Endothelial cell of umbilical vein (primary cell): ENCODE measurements at regions not wholly inside any gene's neighbourhood (a gene's known extent, or its start where the extent isn't known, plus 50 kb on each side); places are given as distances from the start of the nearest gene placed in this dataset.

Experiments used
- BruUV-seq: library from RNA; stranded (reverse); fragments of 400-500 nt; replicated peaks from 2 replicates; lab custom pipeline; 2021; lab: Mats Ljungman, UMichigan
- CTCF ChIA-PET: fragments of 300-600, 350-600 bp; sonication (Branson Sonifier 250); formaldehyde crosslinking; loops from one replicate; lab custom pipeline; 2021; ENCODE audit warnings: antibody characterized with exemption, inconsistent platforms; lab: Charles Lee
- POLR2A ChIA-PET: fragments of 300-600, 350-600 bp; sonication (Branson Sonifier 250); formaldehyde crosslinking; loops from one replicate; lab custom pipeline; 2021; ENCODE audit warnings: antibody characterized with exemption, inconsistent platforms; lab: Charles Lee
- DNase-seq: peaks from one replicate; pipeline ENCODE4 v3.0.0-alpha.2; 2011; ENCODE audit warnings: low read depth, low spot score
- FAIRE-seq: peaks from 2 replicates; lab custom pipeline; 2011; peaks lifted over from hg19 to GRCh38; lab: Jason Lieb, UNC
- H2AFZ ChIP-seq: 2 replicates; pipeline ENCODE4 v1.6.0; 2012; ENCODE audit warnings: low read depth, low read length, control low read depth, inconsistent platforms
- H3K27ac ChIP-seq: 2 replicates; pipeline ENCODE4 v1.5.1; 2011; ENCODE audit warnings: low read depth, mild to moderate bottlenecking, control low read depth, low read length, moderate library complexity; ENCODE audit not compliant: insufficient read depth
- H3K27me3 ChIP-seq, 2 experiments: 2 replicates each; pipeline versions ENCODE4 v1.6.0 to v1.6.1; 2011; ENCODE audit warnings: low read length in 2 of 2, mixed read lengths in 1 of 2; ENCODE audit not compliant: control insufficient read depth in 2 of 2, insufficient read depth in 2 of 2
- H3K36me3 ChIP-seq, 2 experiments: 2 replicates in 1 of 2; 3 replicates in 1 of 2; pipeline ENCODE4 v1.5.1; 2011; ENCODE audit warnings: low read length in 2 of 2, mild to moderate bottlenecking in 1 of 2, moderate library complexity in 1 of 2; ENCODE audit not compliant: control insufficient read depth in 2 of 2, insufficient read depth in 2 of 2; ENCODE audit errors: extremely low read depth in 1 of 2
- H3K4me1 ChIP-seq: 3 replicates; pipeline ENCODE4 v1.5.1; 2011; ENCODE audit warnings: mild to moderate bottlenecking, low read length; ENCODE audit not compliant: control insufficient read depth, insufficient read depth; ENCODE audit errors: extremely low read depth
- H3K4me2 ChIP-seq: 2 replicates; pipeline ENCODE4 v1.6.1; 2011; ENCODE audit warnings: low read length, control low read depth, mixed read lengths; ENCODE audit not compliant: insufficient read depth
- H3K4me3 ChIP-seq, 3 experiments: fragments of 200-600 bp in 1 of 3; sonication (generic), shearing (Covaris generic) in 1 of 3; replicated peaks in 1 of 3; 2 replicates each; pipeline ENCODE4 v1.5.1; 2011 to 2016; ENCODE audit warnings: control low read depth in 3 of 3, low read length in 3 of 3, mild to moderate bottlenecking in 2 of 3, inconsistent platforms in 1 of 3, low read depth in 1 of 3, moderate library complexity in 1 of 3; ENCODE audit not compliant: insufficient read depth in 1 of 3
- H3K79me2 ChIP-seq: 2 replicates; pipeline ENCODE4 v1.6.0; 2012; ENCODE audit warnings: low read length, inconsistent platforms; ENCODE audit not compliant: control insufficient read depth, insufficient read depth
- H3K9ac ChIP-seq: replicated peaks from 2 replicates; pipeline ENCODE3; 2011; ENCODE audit warnings: low read length, control low read depth; ENCODE audit not compliant: insufficient read depth; ENCODE audit errors: extremely low read depth
- H3K9me1 ChIP-seq: replicated peaks from 3 replicates; pipeline ENCODE4 v1.6.0; 2011; ENCODE audit warnings: mild to moderate bottlenecking, low read length; ENCODE audit not compliant: control insufficient read depth, insufficient read depth; ENCODE audit errors: extremely low read depth
- H3K9me3 ChIP-seq: replicated peaks from 2 replicates; pipeline ENCODE4 v1.5.1; 2012; ENCODE audit warnings: low read length, inconsistent platforms; ENCODE audit not compliant: control insufficient read depth, insufficient read depth
- H4K20me1 ChIP-seq: replicated peaks from 2 replicates; pipeline ENCODE3; 2011; ENCODE audit warnings: mild to moderate bottlenecking, low read length; ENCODE audit not compliant: control insufficient read depth, insufficient read depth; ENCODE audit errors: extremely low read depth
- EZH2 ChIP-seq: IDR thresholded peaks from 2 replicates; pipeline ENCODE4 v1.6.1; 2012; ENCODE audit warnings: borderline replicate concordance, low read depth, mild to moderate bottlenecking, moderate library complexity, low read length, inconsistent platforms; ENCODE audit not compliant: severe bottlenecking
- FOS ChIP-seq: IDR thresholded peaks from 2 replicates; pipeline ENCODE4 v1.6.1; 2011; ENCODE audit warnings: mild to moderate bottlenecking, low read length, moderate library complexity, borderline replicate concordance; ENCODE audit not compliant: insufficient read depth
- GATA2 ChIP-seq: IDR thresholded peaks from 2 replicates; pipeline ENCODE4 v1.7.0; 2011; ENCODE audit warnings: low read depth, mild to moderate bottlenecking, moderate library complexity, mixed read lengths, low read length; ENCODE audit not compliant: insufficient read length, insufficient read depth
- JUN ChIP-seq: IDR thresholded peaks from 2 replicates; pipeline ENCODE4 v1.6.1; 2011; ENCODE audit warnings: borderline replicate concordance, low read depth; ENCODE audit not compliant: insufficient read length, insufficient read depth
- MAX ChIP-seq: IDR thresholded peaks from 2 replicates; pipeline ENCODE4 v1.6.1; 2011; ENCODE audit not compliant: insufficient read depth, insufficient read length
- MYC ChIP-seq: IDR thresholded peaks from one replicate; pipeline ENCODE4 v1.6.1; 2011; ENCODE audit warnings: mild to moderate bottlenecking, low read depth, low read length
- POLR2A ChIP-seq: IDR thresholded peaks from 2 replicates; pipeline ENCODE4 v1.6.1; 2012; ENCODE audit warnings: low read depth, mild to moderate bottlenecking, control low read depth, low read length
- POLR2AphosphoS5 ChIP-seq: IDR thresholded peaks from 2 replicates; pipeline ENCODE4 v1.6.1; 2012; ENCODE audit warnings: low read depth, mild to moderate bottlenecking, control low read depth, low read length, moderate library complexity; ENCODE audit not compliant: insufficient read depth
- dilution Hi-C: fragments of 300-500 bp; cut with MboI; formaldehyde crosslinking; loops from one replicate; pipeline ENCODE4 v1.15.0; 2019; ENCODE audit warnings: low sequenced_read_pairs; ENCODE audit not compliant: extremely low pct_ligation_motif_present
- intact Hi-C: fragments of 100-400 bp; cut with micrococcal nuclease; formaldehyde crosslinking; loops from one replicate; pipeline ENCODE4 v1.10.0; 2022
- TF ChIP-seq, protein P1 (sequence below), 2 donors: IDR thresholded peaks; 1 replicate in 1 of 2; 2 replicates in 1 of 2; pipeline ENCODE4 v1.5.1; 2011; ENCODE audit warnings: low read length in 2 of 2, mild to moderate bottlenecking in 2 of 2, moderate library complexity in 2 of 2, control low read depth in 1 of 2, inconsistent platforms in 1 of 2, low read depth in 1 of 2; ENCODE audit not compliant: insufficient read depth in 1 of 2; ENCODE audit errors: extremely low read depth in 1 of 2

- no TSS peak for BruUV-seq
- no peak overlapping the region for H3K4me2 ChIP-seq
- no peak overlapping the region for H3K4me3 ChIP-seq
- H3K9ac ChIP-seq = no peak overlapping the region
- H3K9me3 ChIP-seq = no peaks in the 10 kb centered on the region
- H3K27ac ChIP-seq = no peak overlapping the region
- DNase-seq = no peak
- POLR2A ChIA-PET = no interaction called here
- no peaks in the 10 kb centered on the region for H3K27me3 ChIP-seq
- H3K79me2 ChIP-seq = no peaks in the 10 kb centered on the region
- H4K20me1 ChIP-seq = no peaks in the 10 kb centered on the region
- H3K9me1 ChIP-seq = no peaks in the 10 kb centered on the region
- H2AFZ ChIP-seq = no peak overlapping the region
- no peak for FAIRE-seq
- H3K4me1 ChIP-seq = no peaks in the 10 kb centered on the region
- intact Hi-C loops = no loop called here
- dilution Hi-C loops = no loop called here
- TF ChIP-seq, protein P1, sequence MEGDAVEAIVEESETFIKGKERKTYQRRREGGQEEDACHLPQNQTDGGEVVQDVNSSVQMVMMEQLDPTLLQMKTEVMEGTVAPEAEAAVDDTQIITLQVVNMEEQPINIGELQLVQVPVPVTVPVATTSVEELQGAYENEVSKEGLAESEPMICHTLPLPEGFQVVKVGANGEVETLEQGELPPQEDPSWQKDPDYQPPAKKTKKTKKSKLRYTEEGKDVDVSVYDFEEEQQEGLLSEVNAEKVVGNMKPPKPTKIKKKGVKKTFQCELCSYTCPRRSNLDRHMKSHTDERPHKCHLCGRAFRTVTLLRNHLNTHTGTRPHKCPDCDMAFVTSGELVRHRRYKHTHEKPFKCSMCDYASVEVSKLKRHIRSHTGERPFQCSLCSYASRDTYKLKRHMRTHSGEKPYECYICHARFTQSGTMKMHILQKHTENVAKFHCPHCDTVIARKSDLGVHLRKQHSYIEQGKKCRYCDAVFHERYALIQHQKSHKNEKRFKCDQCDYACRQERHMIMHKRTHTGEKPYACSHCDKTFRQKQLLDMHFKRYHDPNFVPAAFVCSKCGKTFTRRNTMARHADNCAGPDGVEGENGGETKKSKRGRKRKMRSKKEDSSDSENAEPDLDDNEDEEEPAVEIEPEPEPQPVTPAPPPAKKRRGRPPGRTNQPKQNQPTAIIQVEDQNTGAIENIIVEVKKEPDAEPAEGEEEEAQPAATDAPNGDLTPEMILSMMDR (IDR thresholded peaks at IDR 0.05; ENCODE audit: extremely low read depth in 1 of 2, insufficient read depth in 1 of 2, low read depth in 1 of 2, low read length in 2 of 2) = no peak
- TF ChIP-seq JUN (no peak), GATA2 (no peak), MAX (no peak), MYC (no peak), FOS (no peak), EZH2 (no peak), POLR2A (no peak), POLR2AphosphoS5 (no peak)
- H3K36me3 ChIP-seq = no peaks in the 10 kb centered on the region
- CTCF ChIA-PET = no interaction called here
Measured at GRCh38 chr4:116618638-116619037, 466.7 kb downstream of the TRAM1L1 start.
